ENCODE measurements at regions not wholly inside any gene's neighbourhood (a gene's known extent, or its start where the extent isn't known, plus 50 kb on each side); places are given as distances from the start of the nearest gene placed in this dataset.
"Not testable (repeated sequence)": the region's sequence is repeated elsewhere in the genome, so short reads cannot be mapped to it uniquely, and the experiment has no call there.

GRCh38 chr1:146688893-146689292 is 249.2 kb upstream of the NBPF12 start:
- TF ChIP-seq, protein P1, sequence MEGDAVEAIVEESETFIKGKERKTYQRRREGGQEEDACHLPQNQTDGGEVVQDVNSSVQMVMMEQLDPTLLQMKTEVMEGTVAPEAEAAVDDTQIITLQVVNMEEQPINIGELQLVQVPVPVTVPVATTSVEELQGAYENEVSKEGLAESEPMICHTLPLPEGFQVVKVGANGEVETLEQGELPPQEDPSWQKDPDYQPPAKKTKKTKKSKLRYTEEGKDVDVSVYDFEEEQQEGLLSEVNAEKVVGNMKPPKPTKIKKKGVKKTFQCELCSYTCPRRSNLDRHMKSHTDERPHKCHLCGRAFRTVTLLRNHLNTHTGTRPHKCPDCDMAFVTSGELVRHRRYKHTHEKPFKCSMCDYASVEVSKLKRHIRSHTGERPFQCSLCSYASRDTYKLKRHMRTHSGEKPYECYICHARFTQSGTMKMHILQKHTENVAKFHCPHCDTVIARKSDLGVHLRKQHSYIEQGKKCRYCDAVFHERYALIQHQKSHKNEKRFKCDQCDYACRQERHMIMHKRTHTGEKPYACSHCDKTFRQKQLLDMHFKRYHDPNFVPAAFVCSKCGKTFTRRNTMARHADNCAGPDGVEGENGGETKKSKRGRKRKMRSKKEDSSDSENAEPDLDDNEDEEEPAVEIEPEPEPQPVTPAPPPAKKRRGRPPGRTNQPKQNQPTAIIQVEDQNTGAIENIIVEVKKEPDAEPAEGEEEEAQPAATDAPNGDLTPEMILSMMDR (IDR thresholded peaks at IDR 0.05): not testable (repeated sequence)
- not testable (repeated sequence) for TF ChIP-seq EP300 (IDR thresholded peaks at IDR 0.05)

Data from tibial nerve (tissue), 4 donors.